IMR-90 (cell line): ENCODE measurements at regions not wholly inside any gene's neighbourhood (a gene's known extent, or its start where the extent isn't known, plus 50 kb on each side); places are given as distances from the start of the nearest gene placed in this dataset.

Experiments used
- ATAC-seq: fragments of 200-7000 bp; cut with Tn5 transposase; 2 replicates; pipeline ENCODE4 v1.9.1; 2020; ENCODE audit warnings: low read depth, mild to moderate bottlenecking, moderate library complexity
- BruUV-seq: library from RNA; stranded (reverse); fragments of 400-500 nt; replicated peaks from 2 replicates; lab custom pipeline; 2021; lab: Mats Ljungman, UMichigan
- CTCF ChIA-PET: fragments of 300-600 bp; formaldehyde crosslinking; extraction: SDS; loops from one replicate; lab custom pipeline; 2021; ENCODE audit warnings: antibody characterized with exemption; lab: Yijun Ruan, JAX
- POLR2A ChIA-PET: fragments of 300-600 bp; sonication (Branson Sonifier 250); formaldehyde crosslinking; loops from one replicate; lab custom pipeline; 2022; ENCODE audit warnings: antibody characterized with exemption; ENCODE audit not compliant: unreplicated experiment; lab: Charles Lee
- DNase-seq: peaks from one replicate; pipeline ENCODE4 v3.0.0; 2013
- H2AFZ ChIP-seq: replicated peaks from 2 replicates; pipeline ENCODE3; 2013; ENCODE audit warnings: low read length, mild to moderate bottlenecking; ENCODE audit not compliant: poor library complexity
- H2AK5ac ChIP-seq: 2 replicates; pipeline ENCODE4 v1.6.1; 2013; ENCODE audit warnings: low read depth, low read length, inconsistent platforms
- H2AK9ac ChIP-seq: replicated peaks from 2 replicates; pipeline ENCODE3; 2013; ENCODE audit warnings: mild to moderate bottlenecking, low read depth, low read length, moderate library complexity; ENCODE audit not compliant: poor library complexity
- H2BK120ac ChIP-seq: 2 replicates; pipeline ENCODE4 v1.6.1; 2013; ENCODE audit warnings: low read depth, low read length, inconsistent platforms
- H2BK15ac ChIP-seq: 3 replicates; pipeline ENCODE4 v1.6.1; 2013; ENCODE audit warnings: low read depth, low read length, inconsistent platforms
- H2BK20ac ChIP-seq: 2 replicates; pipeline ENCODE4 v1.6.1; 2013; ENCODE audit warnings: low read depth, mild to moderate bottlenecking, inconsistent platforms, low read length, moderate library complexity
- H2BK5ac ChIP-seq: 2 replicates; pipeline ENCODE4 v1.6.1; 2013; ENCODE audit warnings: mild to moderate bottlenecking, low read depth, low read length, inconsistent platforms; ENCODE audit not compliant: poor library complexity, severe bottlenecking
- H3K14ac ChIP-seq: replicated peaks from 2 replicates; pipeline ENCODE4 v1.6.1; 2013; ENCODE audit warnings: low read depth, low read length, inconsistent platforms
- H3K18ac ChIP-seq: 2 replicates; pipeline ENCODE4 v1.6.1; 2013; ENCODE audit warnings: low read depth, low read length, control low read depth
- H3K23ac ChIP-seq: 2 replicates; pipeline ENCODE4 v1.6.1; 2013; ENCODE audit warnings: low read depth, low read length, inconsistent platforms
- H3K27ac ChIP-seq: 2 replicates; pipeline ENCODE4 v1.5.1; 2013; ENCODE audit warnings: mild to moderate bottlenecking, control low read depth, low read length; ENCODE audit not compliant: insufficient read depth
- H3K27me3 ChIP-seq: 2 replicates; pipeline ENCODE4 v1.6.1; 2013; ENCODE audit warnings: low read length; ENCODE audit not compliant: control insufficient read depth, insufficient read depth
- H3K36me3 ChIP-seq: 2 replicates; pipeline ENCODE4 v1.6.1; 2013; ENCODE audit warnings: low read length, mixed read lengths; ENCODE audit not compliant: control insufficient read depth, insufficient read depth
- H3K4ac ChIP-seq: 2 replicates; pipeline ENCODE4 v1.6.1; 2013; ENCODE audit warnings: low read depth, low read length, inconsistent platforms
- H3K4me1 ChIP-seq: 2 replicates; pipeline ENCODE4 v1.6.1; 2013; ENCODE audit warnings: low read length, mixed read lengths; ENCODE audit not compliant: control insufficient read depth, insufficient read depth
- H3K4me2 ChIP-seq: 2 replicates; pipeline ENCODE4 v1.6.1; 2013; ENCODE audit warnings: low read depth, mild to moderate bottlenecking, control low read depth, low read length, moderate library complexity
- H3K4me3 ChIP-seq: 2 replicates; pipeline ENCODE4 v1.5.1; 2013; ENCODE audit warnings: low read depth, mild to moderate bottlenecking, control low read depth, low read length, moderate library complexity; ENCODE audit not compliant: insufficient read depth
- H3K56ac ChIP-seq: 2 replicates; pipeline ENCODE4 v1.6.1; 2013; ENCODE audit warnings: low read length, inconsistent platforms; ENCODE audit not compliant: insufficient read depth; ENCODE audit errors: extremely low read depth
- H3K79me1 ChIP-seq, 2 experiments: 2 replicates each; pipeline ENCODE4 v1.6.1; 2013; ENCODE audit warnings: low read length in 2 of 2, inconsistent platforms in 1 of 2, low read depth in 1 of 2
- H3K9ac ChIP-seq: 2 replicates; pipeline ENCODE4 v1.6.1; 2013; ENCODE audit warnings: low read depth, low read length, control low read depth
- H3K9me1 ChIP-seq: 2 replicates; pipeline ENCODE4 v1.6.1; 2013; ENCODE audit warnings: low read length, inconsistent platforms; ENCODE audit not compliant: insufficient read depth
- H3K9me3 ChIP-seq: 2 replicates; pipeline ENCODE4 v1.6.1; 2013; ENCODE audit warnings: low read length; ENCODE audit not compliant: control insufficient read depth, insufficient read depth
- H4K20me1 ChIP-seq: 2 replicates; pipeline ENCODE4 v1.6.1; 2013; ENCODE audit warnings: low read length, inconsistent platforms; ENCODE audit not compliant: insufficient read depth
- H4K5ac ChIP-seq: 2 replicates; pipeline ENCODE4 v1.6.1; 2013; ENCODE audit warnings: mild to moderate bottlenecking, low read depth, low read length, control low read depth
- H4K8ac ChIP-seq, 2 experiments: 2 replicates each; pipeline ENCODE4 v1.6.1; 2013; ENCODE audit warnings: low read depth in 2 of 2, low read length in 2 of 2, control low read depth in 1 of 2, inconsistent platforms in 1 of 2
- H4K91ac ChIP-seq: 2 replicates; pipeline ENCODE4 v1.6.1; 2013; ENCODE audit warnings: low read depth, low read length, inconsistent platforms; ENCODE audit not compliant: insufficient read depth
- BHLHE40 ChIP-seq: fragments of 150-350 bp; IDR thresholded peaks from 2 replicates; pipeline ENCODE4 v1.6.1; 2016; ENCODE audit warnings: mild to moderate bottlenecking, low read depth, low read length
- CEBPB ChIP-seq: IDR thresholded peaks from 2 replicates; pipeline ENCODE4 v1.6.1; 2012; ENCODE audit warnings: low read depth, low read length, improper control_type of control experiment
- CHD1 ChIP-seq: IDR thresholded peaks from 2 replicates; pipeline ENCODE4 v1.6.1; 2012; ENCODE audit warnings: low read depth, low read length, improper control_type of control experiment
- FOS ChIP-seq: fragments of 150-350 bp; IDR thresholded peaks from 2 replicates; pipeline ENCODE4 v1.6.1; 2016; ENCODE audit warnings: low read depth, low read length
- MAFK ChIP-seq: IDR thresholded peaks from 2 replicates; pipeline ENCODE4 v1.6.1; 2012; ENCODE audit warnings: low read depth, low read length, improper control_type of control experiment
- MAZ ChIP-seq: IDR thresholded peaks from 2 replicates; pipeline ENCODE4 v1.6.1; 2012; ENCODE audit warnings: low read depth, mild to moderate bottlenecking, low read length, improper control_type of control experiment, moderate library complexity, borderline replicate concordance
- MXI1 ChIP-seq: IDR thresholded peaks from 2 replicates; pipeline ENCODE4 v1.6.1; 2012; ENCODE audit warnings: low read depth, mild to moderate bottlenecking, low read length, moderate library complexity, borderline replicate concordance
- NFE2L2 ChIP-seq: fragments of 150-350 bp; IDR thresholded peaks from 2 replicates; pipeline ENCODE4 v1.6.1; 2016; ENCODE audit warnings: low read depth, mild to moderate bottlenecking, low read length
- POLR2A ChIP-seq: IDR thresholded peaks from 2 replicates; pipeline ENCODE4 v1.6.1; 2012; ENCODE audit warnings: mild to moderate bottlenecking, low read depth, low read length
- RAD21 ChIP-seq: IDR thresholded peaks from 2 replicates; pipeline ENCODE4 v1.6.1; 2012; ENCODE audit warnings: low read length, improper control_type of control experiment
- RCOR1 ChIP-seq: IDR thresholded peaks from 2 replicates; pipeline ENCODE4 v1.6.1; 2012; ENCODE audit warnings: mild to moderate bottlenecking, low read length, improper control_type of control experiment; ENCODE audit not compliant: insufficient replicate concordance
- RFX5 ChIP-seq: IDR thresholded peaks from 2 replicates; pipeline ENCODE4 v1.8.0; 2012; ENCODE audit warnings: low read depth, mild to moderate bottlenecking, low read length, moderate library complexity
- SMC3 ChIP-seq: fragments of 150-350 bp; IDR thresholded peaks from 2 replicates; pipeline ENCODE4 v1.6.1; 2016; ENCODE audit warnings: low read depth, mild to moderate bottlenecking, antibody characterized with exemption, low read length, moderate library complexity
- WGBS, 2 experiments: methylation state at CpG; one replicate each; pipeline versions ENCODE4 v1.1.5 to v1.1.7; 2013; ENCODE audit warnings: missing lambda C conversion rate in 2 of 2; ENCODE audit not compliant: insufficient read length in 1 of 2; ENCODE audit errors: extremely low coverage in 2 of 2; 5-methylcytosine and 5-hydroxymethylcytosine counted together
- dilution Hi-C: fragments of 300-500 bp; cut with HindIII; formaldehyde crosslinking; loops from one replicate; pipeline ENCODE4 v1.14.3; 2018; ENCODE audit warnings: low sequenced_read_pairs; ENCODE audit not compliant: unreplicated experiment
- in situ Hi-C: fragments of 300-500 bp; cut with MboI; formaldehyde crosslinking; loops from 3 replicates; pipeline ENCODE4 v1.14.3; 2019; ENCODE audit warnings: low sequenced_read_pairs, inconsistent platforms, mixed read lengths
- intact Hi-C: fragments of 100-400 bp; cut with micrococcal nuclease; formaldehyde crosslinking; loops from 2 replicates; pipeline ENCODE4 v1.10.0; 2022
- TF ChIP-seq, protein P1 (sequence below): fragments of 150-350 bp; IDR thresholded peaks from 2 replicates; pipeline ENCODE4 v1.6.1; 2017; ENCODE audit warnings: mild to moderate bottlenecking, antibody characterized with exemption, low read length, low read depth
- TF ChIP-seq, protein P2 (sequence below): conservative IDR thresholded peaks from 2 replicates; pipeline ENCODE4 v1.5.1; 2012; ENCODE audit warnings: mild to moderate bottlenecking, low read depth, low read length, improper control_type of control experiment
- TF ChIP-seq, protein P3 (sequence below): fragments of 150-350 bp; IDR thresholded peaks from 2 replicates; pipeline ENCODE4 v1.6.1; 2016; ENCODE audit warnings: low read depth, mild to moderate bottlenecking, low read length, moderate library complexity, borderline replicate concordance

DNA sequence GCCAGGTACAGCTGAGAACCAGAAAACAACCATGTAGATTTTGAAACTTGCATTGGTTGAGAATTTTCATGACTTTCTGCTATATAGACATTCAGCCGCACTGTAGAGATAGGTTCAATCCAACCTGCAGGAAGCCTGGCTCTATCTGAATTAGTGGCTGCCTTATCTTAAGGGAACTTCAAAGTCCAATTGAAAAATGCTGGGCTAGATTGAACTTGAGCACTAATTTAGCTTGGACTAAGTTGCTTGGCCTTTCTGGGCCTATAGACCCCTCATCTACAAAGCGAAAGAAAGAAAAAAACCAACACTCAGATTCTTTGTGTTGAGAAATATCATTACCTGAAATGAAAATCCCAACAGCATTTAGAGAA is 332.4 kb downstream of the NUAK1 start:
- CTCF ChIA-PET, result no interaction called here
- no TSS peak for BruUV-seq
- DNase-seq (no peak), ATAC-seq (no peak)
- WGBS, 2 experiments, result 100% methylated on average over 1 of the region's 2 CpGs; no CpG with 5 or more reads in 1 of the 2 experiments
- Histone ChIP-seq H3K27ac (no peak overlapping the region), H3K9me3 (no peaks in the 10 kb centered on the region), H4K20me1 (no peaks in the 10 kb centered on the region), H3K79me1 (no peaks in the 10 kb centered on the region), H2BK15ac (no peak overlapping the region), H4K5ac (no peak overlapping the region), H2AFZ (no peak overlapping the region), H2BK5ac (no peak overlapping the region), H3K56ac (no peak overlapping the region), H3K27me3 (no peaks in the 10 kb centered on the region; the same call in 1 of the 2 replicates), H4K91ac (no peak overlapping the region), H3K9ac (no peak overlapping the region), H3K36me3 (no peaks in the 10 kb centered on the region), H3K9me1 (no peaks in the 10 kb centered on the region), H2BK20ac (no peak overlapping the region), H4K8ac (no peak overlapping the region), H3K4ac (no peak overlapping the region), H2AK9ac (no peak overlapping the region), H2AK5ac (no peak overlapping the region), H3K4me3 (no peak overlapping the region), H3K23ac (no peak overlapping the region), H3K18ac (no peak overlapping the region), H3K14ac (no peak overlapping the region), H2BK120ac (no peak overlapping the region), H3K4me2 (no peak overlapping the region), H3K4me1 (no peaks in the 10 kb centered on the region)
- TF ChIP-seq, protein P1, sequence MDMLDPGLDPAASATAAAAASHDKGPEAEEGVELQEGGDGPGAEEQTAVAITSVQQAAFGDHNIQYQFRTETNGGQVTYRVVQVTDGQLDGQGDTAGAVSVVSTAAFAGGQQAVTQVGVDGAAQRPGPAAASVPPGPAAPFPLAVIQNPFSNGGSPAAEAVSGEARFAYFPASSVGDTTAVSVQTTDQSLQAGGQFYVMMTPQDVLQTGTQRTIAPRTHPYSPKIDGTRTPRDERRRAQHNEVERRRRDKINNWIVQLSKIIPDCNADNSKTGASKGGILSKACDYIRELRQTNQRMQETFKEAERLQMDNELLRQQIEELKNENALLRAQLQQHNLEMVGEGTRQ, result no peak
- TF ChIP-seq MXI1 (no peak), RAD21 (no peak), CHD1 (no peak), NFE2L2 (no peak), RCOR1 (no peak), BHLHE40 (no peak), MAFK (no peak), RFX5 (no peak), MAZ (no peak), CEBPB (no peak), POLR2A (no peak), SMC3 (no peak), FOS (no peak)
- TF ChIP-seq, protein P2, sequence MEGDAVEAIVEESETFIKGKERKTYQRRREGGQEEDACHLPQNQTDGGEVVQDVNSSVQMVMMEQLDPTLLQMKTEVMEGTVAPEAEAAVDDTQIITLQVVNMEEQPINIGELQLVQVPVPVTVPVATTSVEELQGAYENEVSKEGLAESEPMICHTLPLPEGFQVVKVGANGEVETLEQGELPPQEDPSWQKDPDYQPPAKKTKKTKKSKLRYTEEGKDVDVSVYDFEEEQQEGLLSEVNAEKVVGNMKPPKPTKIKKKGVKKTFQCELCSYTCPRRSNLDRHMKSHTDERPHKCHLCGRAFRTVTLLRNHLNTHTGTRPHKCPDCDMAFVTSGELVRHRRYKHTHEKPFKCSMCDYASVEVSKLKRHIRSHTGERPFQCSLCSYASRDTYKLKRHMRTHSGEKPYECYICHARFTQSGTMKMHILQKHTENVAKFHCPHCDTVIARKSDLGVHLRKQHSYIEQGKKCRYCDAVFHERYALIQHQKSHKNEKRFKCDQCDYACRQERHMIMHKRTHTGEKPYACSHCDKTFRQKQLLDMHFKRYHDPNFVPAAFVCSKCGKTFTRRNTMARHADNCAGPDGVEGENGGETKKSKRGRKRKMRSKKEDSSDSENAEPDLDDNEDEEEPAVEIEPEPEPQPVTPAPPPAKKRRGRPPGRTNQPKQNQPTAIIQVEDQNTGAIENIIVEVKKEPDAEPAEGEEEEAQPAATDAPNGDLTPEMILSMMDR, result no peak
- TF ChIP-seq, protein P3, sequence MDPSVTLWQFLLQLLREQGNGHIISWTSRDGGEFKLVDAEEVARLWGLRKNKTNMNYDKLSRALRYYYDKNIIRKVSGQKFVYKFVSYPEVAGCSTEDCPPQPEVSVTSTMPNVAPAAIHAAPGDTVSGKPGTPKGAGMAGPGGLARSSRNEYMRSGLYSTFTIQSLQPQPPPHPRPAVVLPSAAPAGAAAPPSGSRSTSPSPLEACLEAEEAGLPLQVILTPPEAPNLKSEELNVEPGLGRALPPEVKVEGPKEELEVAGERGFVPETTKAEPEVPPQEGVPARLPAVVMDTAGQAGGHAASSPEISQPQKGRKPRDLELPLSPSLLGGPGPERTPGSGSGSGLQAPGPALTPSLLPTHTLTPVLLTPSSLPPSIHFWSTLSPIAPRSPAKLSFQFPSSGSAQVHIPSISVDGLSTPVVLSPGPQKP, result no peak
- in situ Hi-C loops (no loop called here), intact Hi-C loops (no loop called here), dilution Hi-C loops (no loop called here)
- POLR2A ChIA-PET, result no interaction called here
